ENCODE measurements at regions not wholly inside any gene's neighbourhood (a gene's known extent, or its start where the extent isn't known, plus 50 kb on each side); places are given as distances from the start of the nearest gene placed in this dataset.

- Histone ChIP-seq H3K27me3 (ENCODE audit: insufficient read depth, low read depth) (no peaks in the 10 kb centered on the region), H3K79me2 (ENCODE audit: insufficient read depth, low read depth) (no peaks in the 10 kb centered on the region), H4K20me1 (ENCODE audit: insufficient read depth) (no peaks in the 10 kb centered on the region)
Measured at GRCh38 chr13:106712381-106712780, 144.4 kb upstream of the ARGLU1 start.

GRCh38 chr13:106710266-106710665 is 142.3 kb upstream of the ARGLU1 start:
- Histone ChIP-seq H3K79me2 (ENCODE audit: insufficient read depth, low read depth) (no peaks in the 10 kb centered on the region), H3K4me3 (IDR thresholded peaks at IDR 0.05; ENCODE audit: insufficient read depth, low read depth, low read length) (no peak overlapping the region), H3K4me2 (no peak overlapping the region), H3K27ac (no peak overlapping the region), H3K36me3 (ENCODE audit: insufficient read depth) (no peaks in the 10 kb centered on the region), H3K27me3 (ENCODE audit: insufficient read depth, low read depth) (no peaks in the 10 kb centered on the region), H2AFZ (ENCODE audit: low read depth) (no peak overlapping the region), H4K20me1 (ENCODE audit: insufficient read depth) (no peaks in the 10 kb centered on the region), H3K4me1 (ENCODE audit: low read depth, poor library complexity, severe bottlenecking) (no peaks in the 10 kb centered on the region), H3K9ac (no peak overlapping the region)
- TF ChIP-seq, protein P1, sequence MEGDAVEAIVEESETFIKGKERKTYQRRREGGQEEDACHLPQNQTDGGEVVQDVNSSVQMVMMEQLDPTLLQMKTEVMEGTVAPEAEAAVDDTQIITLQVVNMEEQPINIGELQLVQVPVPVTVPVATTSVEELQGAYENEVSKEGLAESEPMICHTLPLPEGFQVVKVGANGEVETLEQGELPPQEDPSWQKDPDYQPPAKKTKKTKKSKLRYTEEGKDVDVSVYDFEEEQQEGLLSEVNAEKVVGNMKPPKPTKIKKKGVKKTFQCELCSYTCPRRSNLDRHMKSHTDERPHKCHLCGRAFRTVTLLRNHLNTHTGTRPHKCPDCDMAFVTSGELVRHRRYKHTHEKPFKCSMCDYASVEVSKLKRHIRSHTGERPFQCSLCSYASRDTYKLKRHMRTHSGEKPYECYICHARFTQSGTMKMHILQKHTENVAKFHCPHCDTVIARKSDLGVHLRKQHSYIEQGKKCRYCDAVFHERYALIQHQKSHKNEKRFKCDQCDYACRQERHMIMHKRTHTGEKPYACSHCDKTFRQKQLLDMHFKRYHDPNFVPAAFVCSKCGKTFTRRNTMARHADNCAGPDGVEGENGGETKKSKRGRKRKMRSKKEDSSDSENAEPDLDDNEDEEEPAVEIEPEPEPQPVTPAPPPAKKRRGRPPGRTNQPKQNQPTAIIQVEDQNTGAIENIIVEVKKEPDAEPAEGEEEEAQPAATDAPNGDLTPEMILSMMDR (conservative IDR thresholded peaks at IDR 0.05; ENCODE audit: low read depth, low read length), result no peak

More at GRCh38 chr13:106712381-106712780, 144.4 kb upstream of the ARGLU1 start:
- H3K27ac ChIP-seq, result no peak overlapping the region
- TF ChIP-seq, protein P1 (conservative IDR thresholded peaks at IDR 0.05; ENCODE audit: low read depth, low read length), result no peak
- H2AFZ ChIP-seq (ENCODE audit: low read depth), result no peak overlapping the region
- no peak overlapping the region for H3K4me2 ChIP-seq
- H3K4me3 ChIP-seq (IDR thresholded peaks at IDR 0.05; ENCODE audit: insufficient read depth, low read depth, low read length), result no peak overlapping the region
- no peaks in the 10 kb centered on the region for H3K36me3 ChIP-seq (ENCODE audit: insufficient read depth)
- H3K9ac ChIP-seq, result no peak overlapping the region
- no peaks in the 10 kb centered on the region for H3K4me1 ChIP-seq (ENCODE audit: low read depth, poor library complexity, severe bottlenecking)

GRCh38 chr13:106709522-106709921 is 141.6 kb upstream of the ARGLU1 start:
- Histone ChIP-seq H3K36me3 (ENCODE audit: insufficient read depth) (no peaks in the 10 kb centered on the region), H3K27ac (no peak overlapping the region), H3K4me3 (IDR thresholded peaks at IDR 0.05; ENCODE audit: insufficient read depth, low read depth, low read length) (no peak overlapping the region), H3K27me3 (ENCODE audit: insufficient read depth, low read depth) (no peaks in the 10 kb centered on the region), H3K79me2 (ENCODE audit: insufficient read depth, low read depth) (no peaks in the 10 kb centered on the region), H3K9ac (no peak overlapping the region), H4K20me1 (ENCODE audit: insufficient read depth) (no peaks in the 10 kb centered on the region), H2AFZ (ENCODE audit: low read depth) (no peak overlapping the region), H3K4me1 (ENCODE audit: low read depth, poor library complexity, severe bottlenecking) (no peaks in the 10 kb centered on the region), H3K4me2 (no peak overlapping the region)
- TF ChIP-seq, protein P1 (conservative IDR thresholded peaks at IDR 0.05; ENCODE audit: low read depth, low read length), result no peak

DNA sequence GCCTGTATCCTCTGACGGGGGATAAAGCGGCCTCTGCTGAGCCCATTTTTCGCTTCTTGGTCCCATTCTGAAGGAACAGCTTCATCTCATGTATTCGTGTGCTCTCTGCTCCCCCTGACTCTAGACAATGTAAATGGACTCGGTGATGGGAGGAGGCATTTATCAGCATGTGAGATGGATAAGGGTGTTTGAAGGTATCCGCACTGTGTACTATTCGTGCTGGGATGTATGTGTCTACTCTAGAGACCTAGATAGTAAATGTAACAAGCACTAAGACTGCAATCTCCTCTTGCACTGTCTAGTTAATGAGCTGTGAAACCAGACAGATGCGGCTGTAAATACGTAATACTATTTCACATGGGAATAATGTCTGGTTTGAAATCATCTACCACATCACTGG is 134.6 kb upstream of the ARGLU1 start:
- H3K9ac ChIP-seq, result no peak overlapping the region
- H2AFZ ChIP-seq (ENCODE audit: low read depth), result no peak overlapping the region
- no peaks in the 10 kb centered on the region for H3K4me1 ChIP-seq (ENCODE audit: low read depth, poor library complexity, severe bottlenecking)
- no peaks in the 10 kb centered on the region for H3K79me2 ChIP-seq (ENCODE audit: insufficient read depth, low read depth)
- H3K27me3 ChIP-seq (ENCODE audit: insufficient read depth, low read depth), result no peaks in the 10 kb centered on the region
- H4K20me1 ChIP-seq (ENCODE audit: insufficient read depth), result no peaks in the 10 kb centered on the region
- no peak overlapping the region for H3K4me3 ChIP-seq (IDR thresholded peaks at IDR 0.05; ENCODE audit: insufficient read depth, low read depth, low read length)
- TF ChIP-seq, protein P1 (conservative IDR thresholded peaks at IDR 0.05; ENCODE audit: low read depth, low read length), result no peak
- no peak overlapping the region for H3K27ac ChIP-seq
- H3K36me3 ChIP-seq (ENCODE audit: insufficient read depth), result no peaks in the 10 kb centered on the region
- no peak overlapping the region for H3K4me2 ChIP-seq

Data from KMS-11 (cell line).